Activated CD4-positive, CD25-positive, alpha-beta regulatory T cell treated with anti-CD3 and anti-CD28 coated beads, Interleukin-2, amount 50 U/mL, for 72 hours (primary cell): ENCODE measurements at regions not wholly inside any gene's neighbourhood (a gene's known extent, or its start where the extent isn't known, plus 50 kb on each side); places are given as distances from the start of the nearest gene placed in this dataset.

Source experiments
- DNase-seq: peaks from one replicate; pipeline ENCODE4 v3.0.0; 2021

DNA sequence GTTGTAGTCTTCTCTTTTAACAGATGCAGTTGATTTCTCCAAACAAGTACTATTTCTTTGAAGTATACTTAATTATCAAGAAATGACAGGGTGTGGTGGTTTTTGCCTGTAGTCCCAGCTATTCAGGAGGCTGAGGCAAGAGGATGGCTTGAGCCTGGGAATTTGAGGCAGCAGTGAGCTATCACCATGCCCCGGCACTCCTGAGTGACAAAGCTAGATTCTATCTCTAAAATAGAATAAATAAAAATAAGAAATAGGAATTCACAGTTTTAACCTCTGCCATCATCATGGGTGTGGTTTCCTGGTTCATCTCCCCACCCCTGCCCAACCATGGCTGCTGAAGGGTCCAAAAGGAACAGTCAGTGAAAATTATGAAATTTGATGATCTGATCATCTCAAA is 290.2 kb upstream of the FLRT2 start:
- no peak for DNase-seq

DNA sequence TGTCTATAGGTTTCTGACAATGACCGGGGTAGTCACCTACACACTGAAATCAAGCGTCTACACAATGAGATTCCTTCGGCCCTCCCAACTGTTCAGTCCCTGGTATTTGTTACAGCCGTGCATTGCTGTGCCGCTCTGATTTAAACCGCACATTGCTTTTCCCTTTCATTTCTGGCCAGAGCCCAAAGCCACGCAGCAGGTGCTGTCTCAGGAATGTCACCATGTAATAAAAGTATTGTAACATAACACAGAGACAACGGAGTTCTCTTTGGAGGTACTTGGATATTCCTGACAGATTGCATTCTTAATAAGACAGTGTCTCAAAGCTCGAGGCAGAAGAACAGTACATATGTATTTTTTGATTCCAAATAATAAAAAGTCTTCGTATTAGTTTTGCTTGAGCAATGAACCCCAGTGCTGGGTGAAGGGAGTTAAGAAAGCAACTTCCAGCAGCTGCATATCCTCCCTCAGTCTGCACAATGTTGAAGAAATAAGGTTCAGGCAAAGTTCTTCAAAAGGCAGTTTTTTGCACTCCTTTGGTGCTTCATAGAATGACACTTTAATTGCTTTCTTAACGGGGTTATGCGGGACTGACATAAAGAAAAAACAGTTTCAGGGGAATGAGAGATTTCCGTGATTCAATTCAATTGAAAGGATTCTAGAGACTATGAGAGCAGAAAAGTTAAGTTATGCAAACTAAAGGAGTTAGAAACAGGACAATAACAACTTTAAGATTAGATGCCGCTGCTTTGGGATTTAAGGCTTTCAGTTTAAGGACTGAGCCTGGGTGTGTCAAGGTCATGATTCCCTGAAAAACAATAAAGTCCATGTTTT is 288.7 kb upstream of the FLRT2 start:
- DNase-seq = no peak

GRCh38 chr14:85242666-85243065 is 287.3 kb upstream of the FLRT2 start:
- DNase-seq = no peak

DNA sequence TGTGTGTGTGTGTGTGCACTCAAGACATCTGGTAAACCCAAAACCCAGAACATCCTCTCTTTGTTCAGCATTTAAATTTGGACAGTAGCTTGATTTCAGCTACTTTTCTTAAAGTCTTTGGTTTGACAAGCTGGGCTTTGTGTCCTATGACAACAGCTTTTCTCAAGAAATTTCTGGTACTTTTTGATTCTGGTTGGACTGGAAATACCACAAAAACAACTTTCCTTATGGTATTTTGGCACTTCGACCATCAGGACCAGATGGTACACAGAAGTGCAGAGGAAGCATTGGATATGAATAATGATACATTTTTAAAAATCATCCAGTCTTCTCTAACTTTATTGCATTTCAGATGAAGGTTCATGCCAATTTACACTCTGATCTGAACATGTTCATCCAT is 286.6 kb upstream of the FLRT2 start:
- no peak for DNase-seq

DNA sequence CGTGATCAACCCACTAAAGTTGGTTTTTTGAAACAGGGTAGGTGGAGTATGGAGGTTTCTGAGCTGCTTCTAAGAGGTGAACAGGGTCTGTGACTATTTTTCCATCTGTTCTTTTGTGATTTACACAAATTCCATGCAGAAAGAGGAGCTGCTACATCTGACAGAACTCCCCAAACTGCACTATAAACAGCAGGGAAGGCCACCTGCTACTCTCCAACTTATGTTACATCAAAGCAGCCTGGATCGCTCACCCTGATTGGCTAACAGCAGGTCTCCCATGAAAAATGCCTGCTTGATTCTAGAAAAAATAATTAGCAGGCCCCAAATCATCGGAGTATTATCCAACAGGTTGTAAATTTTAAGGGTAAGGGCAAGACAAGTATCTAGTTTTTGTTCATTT is 282.9 kb upstream of the FLRT2 start:
- no peak for DNase-seq

DNA sequence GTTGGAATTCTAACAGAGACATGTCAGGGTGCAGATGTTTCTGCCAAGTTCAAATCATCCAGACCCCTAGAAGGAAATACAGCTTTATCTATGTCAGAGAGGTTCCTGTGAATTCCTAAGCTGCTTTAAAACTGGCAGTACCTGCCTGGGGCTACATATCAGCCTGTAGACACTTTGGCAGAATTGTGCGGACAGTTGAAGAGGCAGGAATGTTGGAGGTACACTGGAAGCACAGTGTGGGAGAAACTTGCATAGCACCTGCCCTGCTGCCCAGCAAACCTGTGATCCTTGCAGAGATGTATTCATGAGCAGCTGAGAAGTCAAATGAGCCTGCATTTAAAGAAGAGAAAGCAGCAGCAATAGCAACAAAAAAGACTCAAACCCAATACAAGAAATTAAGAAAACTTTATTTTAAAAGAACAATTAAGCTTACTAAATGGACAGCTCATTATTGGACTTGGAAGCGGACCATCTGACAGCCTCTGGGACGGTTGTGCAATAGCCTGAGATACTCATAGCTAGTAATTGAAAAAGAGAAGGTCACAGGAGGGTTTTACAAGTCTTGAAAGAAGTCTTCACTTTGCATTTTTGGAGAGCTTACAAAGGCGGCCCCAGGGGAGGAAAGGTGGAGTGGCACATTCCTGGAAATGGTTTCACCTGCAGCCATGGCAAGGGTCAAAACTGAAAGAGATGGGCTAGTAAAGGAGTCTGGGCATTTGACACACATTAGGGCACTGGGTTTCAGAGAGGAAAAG is 280.9 kb upstream of the FLRT2 start:
- DNase-seq = no peak

GRCh38 chr14:85250414-85251189 is 279.3 kb upstream of the FLRT2 start:
- DNase-seq = no peak

GRCh38 chr14:85252011-85252410 is 277.9 kb upstream of the FLRT2 start:
- no peak for DNase-seq

GRCh38 chr14:85254711-85255110 is 275.2 kb upstream of the FLRT2 start:
- no peak for DNase-seq

DNA sequence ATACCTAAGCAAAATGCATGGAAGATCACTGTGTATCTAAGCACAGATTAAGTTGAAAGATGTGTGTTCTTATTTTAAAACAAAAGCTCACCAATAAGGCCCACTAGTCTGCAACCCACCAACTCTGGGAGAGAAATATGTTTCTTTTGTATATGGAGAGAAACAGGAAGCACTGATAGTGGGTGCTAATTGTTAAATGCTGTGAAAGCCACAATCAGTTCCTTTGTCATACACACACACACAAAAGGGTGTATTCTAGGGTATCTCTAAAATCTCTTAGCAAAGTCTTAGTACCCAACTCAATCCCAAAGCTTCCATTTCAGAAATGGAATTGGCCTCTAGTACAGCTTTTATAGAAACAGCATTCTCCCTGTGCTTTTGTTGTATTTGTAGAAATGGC is 272.7 kb upstream of the FLRT2 start:
- DNase-seq = no peak

- DNase-seq = no peak
Observed at GRCh38 chr14:85263916-85264675, 265.8 kb upstream of the FLRT2 start.

- no peak for DNase-seq
Observed at GRCh38 chr14:85273099-85273677, 256.8 kb upstream of the FLRT2 start.

DNA sequence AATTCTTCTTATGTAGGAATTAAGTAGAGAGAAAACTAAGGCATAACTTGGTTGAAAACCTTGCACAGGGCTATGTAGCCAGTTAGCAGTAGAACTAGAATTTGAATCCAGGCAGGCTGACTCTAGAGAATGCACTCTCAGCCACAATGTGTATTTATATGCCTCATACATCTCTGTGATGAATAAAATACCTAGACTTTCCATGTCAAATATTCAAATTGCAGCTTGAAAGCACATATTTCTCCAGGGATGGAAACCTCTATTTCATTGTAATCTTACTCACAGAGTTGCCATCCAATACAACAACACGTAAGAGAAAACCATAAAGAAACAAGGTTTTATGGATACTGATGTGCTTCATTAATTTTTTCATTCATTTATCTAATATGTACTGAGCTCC is 256.0 kb upstream of the FLRT2 start:
- DNase-seq = no peak

DNA sequence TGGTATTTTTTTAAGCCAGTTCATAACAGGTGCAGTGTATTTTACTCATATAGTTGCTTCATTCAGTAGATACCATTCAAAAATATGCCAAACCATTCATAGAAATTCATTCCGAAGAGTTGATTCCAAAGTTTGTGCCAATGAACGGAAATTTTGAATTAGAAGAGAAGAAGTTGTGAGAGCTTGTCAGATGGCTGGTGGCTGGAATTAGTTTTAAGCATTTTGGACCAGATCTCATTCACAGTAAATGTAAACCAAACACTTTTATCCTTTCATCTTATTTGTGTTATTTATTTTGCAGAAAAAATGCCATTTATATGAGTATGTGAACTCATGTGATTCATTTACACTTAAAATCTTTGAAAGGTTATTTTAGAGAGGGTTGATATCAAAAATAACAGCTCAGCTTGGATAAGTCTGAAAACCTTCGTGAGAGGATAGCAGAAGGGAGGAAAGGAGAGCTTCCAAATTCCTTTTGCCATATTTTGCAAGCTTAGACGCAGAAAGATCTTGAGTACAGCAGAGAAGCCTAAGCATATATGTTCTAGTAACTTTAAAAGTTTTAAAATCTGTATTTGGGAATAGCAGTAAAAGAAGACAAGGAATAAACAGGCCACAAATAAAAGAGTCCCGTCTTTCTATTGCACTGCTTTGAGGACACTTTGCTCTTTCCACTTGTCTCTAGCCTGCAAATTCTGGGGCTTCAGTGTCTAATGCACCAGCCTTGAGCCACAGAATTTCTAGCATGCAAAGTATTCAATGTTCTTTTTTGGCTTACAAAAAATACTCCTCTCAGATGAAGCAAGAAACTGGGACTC is 253.6 kb upstream of the FLRT2 start:
- no peak for DNase-seq

- no peak for DNase-seq
Observed at GRCh38 chr14:85276979-85277228, 253.0 kb upstream of the FLRT2 start.

GRCh38 chr14:85279407-85279806 is 250.5 kb upstream of the FLRT2 start:
- no peak for DNase-seq

GRCh38 chr14:85280074-85280473 is 249.9 kb upstream of the FLRT2 start:
- DNase-seq = no peak

GRCh38 chr14:85281921-85282320 is 248.0 kb upstream of the FLRT2 start:
- DNase-seq = no peak

- no peak for DNase-seq
Observed at GRCh38 chr14:85288041-85288440, 241.9 kb upstream of the FLRT2 start.

DNA sequence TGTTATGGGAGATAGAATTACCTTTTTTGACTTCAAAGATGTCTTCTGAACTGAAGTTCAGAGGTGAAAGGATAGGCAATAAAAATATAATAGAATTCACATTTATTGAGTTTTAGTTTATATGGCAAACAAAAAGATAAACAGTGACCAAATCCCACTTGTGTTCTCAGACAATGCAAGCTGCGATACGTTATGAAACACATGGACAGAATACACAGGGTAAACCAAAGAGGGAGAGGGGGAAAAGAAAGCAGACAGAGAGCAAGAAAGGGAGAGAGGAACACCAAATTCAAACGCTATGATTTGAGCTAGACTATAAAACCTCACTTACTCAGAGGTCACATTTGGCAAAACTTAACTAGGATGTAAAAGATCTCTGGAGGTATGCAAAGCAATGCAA is 238.2 kb upstream of the FLRT2 start:
- no peak for DNase-seq

DNA sequence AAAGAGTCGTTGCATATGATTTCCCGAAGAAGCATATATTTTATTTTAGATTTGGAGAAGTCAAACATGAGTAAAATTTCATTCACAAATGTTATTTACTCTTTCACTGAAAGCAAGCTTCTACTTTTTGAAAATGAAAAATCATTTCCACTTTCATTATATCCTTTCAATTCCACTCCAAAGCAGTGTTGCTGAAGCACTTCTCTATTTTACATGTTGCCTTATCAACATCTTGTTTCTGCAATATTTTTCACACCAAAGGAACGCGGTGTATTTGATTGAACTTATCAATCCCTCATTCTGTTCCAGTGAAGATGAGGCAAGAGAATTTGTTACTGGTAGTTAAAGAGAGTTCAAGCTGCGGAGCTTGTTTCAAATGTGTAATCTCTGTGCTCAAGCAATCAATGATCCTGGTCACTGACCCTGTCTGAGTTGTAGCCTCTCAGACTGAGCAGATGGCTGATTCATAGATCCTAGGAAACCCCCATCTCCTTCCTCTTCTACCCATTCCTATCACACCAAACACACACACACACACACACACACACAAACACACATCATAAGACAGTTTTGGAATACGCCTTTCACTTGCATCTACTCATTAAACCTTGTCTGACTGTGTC is 236.2 kb upstream of the FLRT2 start:
- DNase-seq = no peak
